ENCODE measurements at regions not wholly inside any gene's neighbourhood (a gene's known extent, or its start where the extent isn't known, plus 50 kb on each side); places are given as distances from the start of the nearest gene placed in this dataset.
A peak's percentile ranks its signal among the peaks of the same experiment; 100 is the strongest.

DNA sequence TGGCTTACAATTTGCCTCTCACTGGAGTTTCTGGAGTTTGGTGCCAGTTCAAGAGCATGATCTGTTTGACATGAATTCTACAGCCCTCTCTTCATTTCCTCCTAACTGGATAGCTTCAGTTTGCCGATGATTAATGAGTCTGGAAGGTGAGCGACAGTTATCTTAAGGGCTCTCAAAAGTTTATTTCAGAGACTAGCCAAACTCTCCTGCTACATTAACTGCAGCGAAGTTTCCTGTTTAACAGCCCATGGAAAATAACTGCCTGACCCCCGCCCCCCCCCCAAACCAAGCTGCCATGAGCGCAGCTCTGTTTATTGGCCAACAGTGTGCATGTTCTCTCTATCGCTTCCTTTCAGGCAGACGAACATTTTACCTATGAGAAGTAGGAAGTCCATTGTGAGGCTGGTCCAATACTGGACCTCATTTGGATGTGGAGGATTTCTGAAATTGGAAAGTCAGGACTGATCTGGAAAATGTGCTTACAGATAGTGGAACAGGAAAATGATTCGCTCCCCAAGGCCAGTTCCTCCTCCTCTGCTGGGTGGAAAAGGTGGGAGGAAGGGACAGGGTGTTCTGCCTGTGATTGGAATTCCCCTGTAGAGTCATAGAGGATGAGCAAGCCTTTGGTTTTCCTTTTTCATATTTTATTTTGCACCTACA, 522.2 kb upstream of the JAG1 start:
- Histone ChIP-seq H3K27me3 (replicated peaks in 2 of 5; ENCODE audit: control insufficient read depth in 4 of 5, insufficient read depth in 5 of 5, low read length in 4 of 5) (no peaks in the 10 kb centered on the region), H3K4me1 (ENCODE audit: control extremely low read depth in 1 of 4, control insufficient read depth in 4 of 4, insufficient read depth in 4 of 4, low read length in 3 of 4) (peaks cover 0 to 4% (median 0%) of the 10 kb centered on the region in 4 experiments), H3K4me3 (ENCODE audit: control insufficient read depth in 1 of 7, extremely low read depth in 1 of 7, insufficient read depth in 4 of 7, low read depth in 2 of 7, low read length in 6 of 7) (no peak overlapping the region), H3K27ac (ENCODE audit: insufficient read depth in 1 of 2, low read depth in 1 of 2, low read length in 2 of 2, poor library complexity in 1 of 2, severe bottlenecking in 2 of 2) (no peak overlapping the region), H3K36me3 (ENCODE audit: control insufficient read depth in 4 of 4, insufficient read depth in 4 of 4, low read length in 3 of 4) (no peaks in the 10 kb centered on the region), H3K9me3 (ENCODE audit: control extremely low read depth in 1 of 5, control insufficient read depth in 4 of 5, insufficient read depth in 2 of 5, low read depth in 1 of 5, low read length in 4 of 5) (no peaks in the 10 kb centered on the region)
- CTCF ChIA-PET = no interaction called here
- WGBS (ENCODE audit: insufficient coverage) = 88% methylated on average over 4 of the region's 8 CpGs
- POLR2A ChIA-PET = interaction anchor here (1.0 kb wide), 1 partner anchor 8 kb away, joined by 3 read pairs; no protein-coding TSS in a partner anchor
- no peak for DNase-seq

DNA sequence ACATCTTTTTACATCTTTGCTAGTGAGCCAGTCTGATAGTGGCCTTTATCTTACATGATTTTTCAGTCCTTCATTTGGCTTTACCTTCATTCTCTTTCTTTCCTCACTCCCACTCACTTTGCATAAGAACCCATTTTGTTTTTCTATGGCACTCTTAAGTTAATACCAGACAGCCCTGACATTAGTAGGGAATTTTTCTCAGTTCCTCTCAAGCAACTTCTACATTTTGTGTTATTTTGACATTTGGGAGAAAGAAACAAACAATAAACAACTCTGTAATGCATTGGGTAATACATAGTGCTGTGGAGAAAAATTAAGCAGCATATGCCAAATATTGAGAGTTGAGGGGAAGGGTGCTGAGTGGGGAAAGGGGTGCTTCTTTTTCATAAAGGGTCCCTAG, 524.1 kb upstream of the JAG1 start:
- no peak overlapping the region for H3K4me3 ChIP-seq (ENCODE audit: control insufficient read depth in 1 of 7, extremely low read depth in 1 of 7, insufficient read depth in 4 of 7, low read depth in 2 of 7, low read length in 6 of 7)
- H3K4me1 ChIP-seq (ENCODE audit: control extremely low read depth in 1 of 4, control insufficient read depth in 4 of 4, insufficient read depth in 4 of 4, low read length in 3 of 4) = peaks cover 0 to 4% (median 0%) of the 10 kb centered on the region in 4 experiments
- no peak for DNase-seq
- ChIA-PET POLR2A (no interaction called here), CTCF (no interaction called here)
- no peaks in the 10 kb centered on the region for H3K27me3 ChIP-seq (replicated peaks in 2 of 5; ENCODE audit: control insufficient read depth in 4 of 5, insufficient read depth in 5 of 5, low read length in 4 of 5)
- H3K9me3 ChIP-seq (ENCODE audit: control extremely low read depth in 1 of 5, control insufficient read depth in 4 of 5, insufficient read depth in 2 of 5, low read depth in 1 of 5, low read length in 4 of 5) = no peaks in the 10 kb centered on the region
- no peaks in the 10 kb centered on the region for H3K36me3 ChIP-seq (ENCODE audit: control insufficient read depth in 4 of 4, insufficient read depth in 4 of 4, low read length in 3 of 4)
- no peak overlapping the region for H3K27ac ChIP-seq (ENCODE audit: insufficient read depth in 1 of 2, low read depth in 1 of 2, low read length in 2 of 2, poor library complexity in 1 of 2, severe bottlenecking in 2 of 2)

DNA sequence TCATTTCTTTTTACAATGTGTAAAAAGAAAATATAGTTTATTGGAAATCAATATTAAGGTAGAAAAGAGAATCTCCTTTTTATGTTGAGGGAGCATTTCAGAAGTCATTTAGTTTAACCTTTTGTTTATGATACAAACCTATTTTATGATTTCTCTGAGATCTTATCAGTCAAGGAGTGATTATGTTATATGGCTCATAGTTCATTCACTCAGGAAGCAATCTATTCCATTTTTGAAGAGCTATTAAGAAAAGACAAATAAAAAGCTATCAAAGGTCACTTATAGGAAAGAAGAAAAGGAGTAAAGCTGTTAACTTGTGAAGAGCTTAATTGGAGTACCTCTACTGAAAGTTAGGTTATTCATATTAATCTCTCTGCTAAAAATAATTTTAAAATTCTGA, 526.6 kb upstream of the JAG1 start:
- Histone ChIP-seq H3K9me3 (ENCODE audit: control extremely low read depth in 1 of 5, control insufficient read depth in 4 of 5, insufficient read depth in 2 of 5, low read depth in 1 of 5, low read length in 4 of 5) (no peaks in the 10 kb centered on the region), H3K27ac (ENCODE audit: insufficient read depth in 1 of 2, low read depth in 1 of 2, low read length in 2 of 2, poor library complexity in 1 of 2, severe bottlenecking in 2 of 2) (no peak overlapping the region), H3K27me3 (replicated peaks in 2 of 5; ENCODE audit: control insufficient read depth in 4 of 5, insufficient read depth in 5 of 5, low read length in 4 of 5) (no peaks in the 10 kb centered on the region), H3K4me1 (ENCODE audit: control extremely low read depth in 1 of 4, control insufficient read depth in 4 of 4, insufficient read depth in 4 of 4, low read length in 3 of 4) (peaks cover 0 to 10% (median 0%) of the 10 kb centered on the region in 4 experiments), H3K4me3 (ENCODE audit: control insufficient read depth in 1 of 7, extremely low read depth in 1 of 7, insufficient read depth in 4 of 7, low read depth in 2 of 7, low read length in 6 of 7) (no peak overlapping the region), H3K36me3 (ENCODE audit: control insufficient read depth in 4 of 4, insufficient read depth in 4 of 4, low read length in 3 of 4) (no peaks in the 10 kb centered on the region)
- ChIA-PET POLR2A (no interaction called here), CTCF (no interaction called here)
- DNase-seq = no peak

DNA sequence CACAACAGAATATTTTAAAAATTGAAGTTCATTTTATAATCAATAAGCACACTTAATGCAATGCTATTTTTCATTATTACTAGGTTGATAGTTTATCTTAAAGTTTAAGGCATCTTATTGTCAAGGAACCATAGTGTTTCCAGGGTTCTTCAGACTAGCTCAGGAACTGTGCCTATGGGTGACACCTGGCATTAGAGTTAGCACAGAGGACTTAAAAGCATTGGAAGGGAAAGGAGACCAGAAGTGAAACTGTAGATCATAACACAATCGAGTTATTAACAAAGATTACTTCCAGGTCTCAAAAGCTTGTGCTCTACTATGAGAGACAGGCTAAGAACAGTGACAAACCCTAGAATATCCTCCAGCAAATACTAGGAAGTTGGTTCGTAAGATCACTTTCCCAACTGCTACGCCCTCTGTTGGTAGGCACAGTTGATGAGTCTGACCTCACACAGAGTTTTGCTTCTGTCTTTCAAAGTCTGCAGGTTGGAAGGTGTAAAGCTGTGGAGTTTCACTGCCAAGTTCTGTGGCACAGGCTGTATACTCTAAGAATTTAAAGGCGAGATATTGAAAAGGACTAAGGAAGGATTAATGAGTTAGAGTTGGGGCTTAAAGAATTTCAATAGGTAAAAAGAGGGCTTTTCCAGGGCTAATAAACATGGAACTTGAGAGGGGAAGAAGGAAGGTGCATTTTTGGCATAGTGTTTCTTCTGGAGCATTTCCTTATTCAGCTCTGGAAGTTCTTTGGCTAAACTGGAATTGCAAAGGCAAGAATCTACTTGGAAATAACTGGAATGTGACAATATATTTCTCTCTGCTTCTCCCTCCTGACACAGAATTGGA, 531.3 kb upstream of the JAG1 start:
- Histone ChIP-seq H3K9me3 (ENCODE audit: control extremely low read depth in 1 of 5, control insufficient read depth in 4 of 5, insufficient read depth in 2 of 5, low read depth in 1 of 5, low read length in 4 of 5) (no peaks in the 10 kb centered on the region), H3K4me1 (ENCODE audit: control extremely low read depth in 1 of 4, control insufficient read depth in 4 of 4, insufficient read depth in 4 of 4, low read length in 3 of 4) (peaks cover 0 to 10% (median 0%) of the 10 kb centered on the region in 4 experiments), H3K4me3 (ENCODE audit: control insufficient read depth in 1 of 7, extremely low read depth in 1 of 7, insufficient read depth in 4 of 7, low read depth in 2 of 7, low read length in 6 of 7) (no peak overlapping the region), H3K27me3 (replicated peaks in 2 of 5; ENCODE audit: control insufficient read depth in 4 of 5, insufficient read depth in 5 of 5, low read length in 4 of 5) (no peaks in the 10 kb centered on the region), H3K36me3 (ENCODE audit: control insufficient read depth in 4 of 4, insufficient read depth in 4 of 4, low read length in 3 of 4) (no peaks in the 10 kb centered on the region), H3K27ac (ENCODE audit: insufficient read depth in 1 of 2, low read depth in 1 of 2, low read length in 2 of 2, poor library complexity in 1 of 2, severe bottlenecking in 2 of 2) (no peak overlapping the region)
- ChIA-PET CTCF (interaction anchor here (0.9 to 2.7 kb wide), 17 partner anchors 8 to 652 kb away, joined by 3 to 12 read pairs (median 4); no protein-coding TSS in a partner anchor), POLR2A (interaction anchor here (0.6 kb wide), 1 partner anchor 248 kb away, joined by 3 read pairs; no protein-coding TSS in a partner anchor)
- DNase-seq = peak; percentile 72 to 83 (median 79)
- 23% methylated on average over 3 of the region's 4 CpGs for WGBS (ENCODE audit: insufficient coverage)

DNA sequence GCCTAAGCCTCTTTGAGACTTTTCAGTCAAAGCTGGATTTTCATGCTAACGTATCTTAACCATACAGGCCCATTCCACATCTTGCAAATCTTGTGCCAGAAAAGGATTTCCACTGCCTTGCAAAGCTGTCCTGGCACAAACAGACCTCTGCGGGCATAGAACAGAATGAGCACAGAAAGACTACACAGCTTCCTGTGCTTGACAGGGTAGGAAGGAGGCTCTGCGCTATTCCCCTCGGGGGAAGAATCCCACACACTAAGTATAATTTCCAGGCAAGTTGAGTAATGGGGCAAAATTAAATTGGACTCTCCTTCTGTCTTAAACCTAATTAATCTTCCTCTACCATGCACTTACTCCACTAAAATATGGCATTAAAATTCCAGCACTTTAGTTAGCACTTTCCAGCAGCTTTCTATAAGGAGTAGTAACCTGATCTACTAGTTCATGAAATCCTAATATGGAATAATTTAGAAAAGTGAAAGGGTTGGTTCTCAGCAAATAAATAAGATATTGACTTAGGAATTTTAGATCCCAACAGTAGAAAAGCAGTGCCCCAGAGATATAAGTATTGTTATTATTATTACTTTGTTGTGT, 532.1 kb upstream of the JAG1 start:
- H3K27ac ChIP-seq (ENCODE audit: insufficient read depth in 1 of 2, low read depth in 1 of 2, low read length in 2 of 2, poor library complexity in 1 of 2, severe bottlenecking in 2 of 2) = no peak overlapping the region
- H3K4me1 ChIP-seq (ENCODE audit: control extremely low read depth in 1 of 4, control insufficient read depth in 4 of 4, insufficient read depth in 4 of 4, low read length in 3 of 4) = peaks cover 0 to 10% (median 0%) of the 10 kb centered on the region in 4 experiments
- CTCF ChIA-PET = interaction anchor here (1.0 to 2.7 kb wide), 13 partner anchors 8 to 653 kb away, joined by 3 to 12 read pairs (median 5); no protein-coding TSS in a partner anchor
- H3K27me3 ChIP-seq (replicated peaks in 2 of 5; ENCODE audit: control insufficient read depth in 4 of 5, insufficient read depth in 5 of 5, low read length in 4 of 5) = no peaks in the 10 kb centered on the region
- no peak overlapping the region for H3K4me3 ChIP-seq (ENCODE audit: control insufficient read depth in 1 of 7, extremely low read depth in 1 of 7, insufficient read depth in 4 of 7, low read depth in 2 of 7, low read length in 6 of 7)
- no peaks in the 10 kb centered on the region for H3K9me3 ChIP-seq (ENCODE audit: control extremely low read depth in 1 of 5, control insufficient read depth in 4 of 5, insufficient read depth in 2 of 5, low read depth in 1 of 5, low read length in 4 of 5)
- DNase-seq = no peak
- no peaks in the 10 kb centered on the region for H3K36me3 ChIP-seq (ENCODE audit: control insufficient read depth in 4 of 4, insufficient read depth in 4 of 4, low read length in 3 of 4)
- POLR2A ChIA-PET = interaction anchor here (0.6 kb wide), 1 partner anchor 248 kb away, joined by 3 read pairs; no protein-coding TSS in a partner anchor
- 86% methylated on average over 1 of the region's 4 CpGs for WGBS (ENCODE audit: insufficient coverage)

DNA sequence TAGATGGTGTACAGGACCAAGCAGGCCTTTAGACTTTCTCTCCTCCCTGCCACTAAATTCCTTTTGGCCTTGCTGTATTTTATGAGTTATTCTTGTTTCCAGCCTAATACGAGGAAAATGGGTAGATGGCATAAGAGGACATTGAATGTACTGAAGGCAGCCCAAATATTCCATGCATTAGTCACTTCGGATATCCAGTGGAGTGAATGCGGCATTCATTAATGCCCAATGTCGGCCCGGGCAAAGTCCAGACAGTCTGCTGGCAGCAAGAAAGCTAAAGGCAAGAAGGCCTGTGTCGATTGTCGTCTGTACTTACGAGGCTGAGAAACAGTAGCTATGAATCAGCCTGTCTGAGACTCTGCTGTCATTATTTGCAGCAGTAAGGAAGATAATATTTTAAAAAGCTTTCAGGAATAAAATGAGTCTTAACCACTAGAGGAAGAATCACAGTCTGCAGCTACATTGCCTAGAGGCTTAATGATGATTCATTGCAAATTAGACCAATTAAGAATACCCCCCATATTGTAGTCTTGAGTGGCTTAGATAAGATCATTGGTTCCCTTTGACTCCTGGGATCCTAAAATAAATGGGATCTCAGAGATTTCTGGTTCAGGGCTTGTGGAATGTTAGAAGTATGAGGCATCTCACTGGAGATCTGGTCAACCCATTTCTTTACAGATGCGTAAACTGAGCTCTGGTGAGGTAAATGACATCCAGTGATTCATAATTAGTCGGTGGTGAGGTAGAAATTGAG, 534.1 kb upstream of the JAG1 start:
- POLR2A ChIA-PET = interaction anchor here (0.6 kb wide), 1 partner anchor 10 kb away, joined by 3 read pairs; no protein-coding TSS in a partner anchor
- DNase-seq = no peak
- CTCF ChIA-PET = interaction anchor here (0.8 to 1.8 kb wide), 3 partner anchors 10 to 536 kb away, joined by 3 to 5 read pairs (median 5); no protein-coding TSS in a partner anchor
- H3K27ac ChIP-seq (ENCODE audit: insufficient read depth in 1 of 2, low read depth in 1 of 2, low read length in 2 of 2, poor library complexity in 1 of 2, severe bottlenecking in 2 of 2) = no peak overlapping the region
- H3K36me3 ChIP-seq (ENCODE audit: control insufficient read depth in 4 of 4, insufficient read depth in 4 of 4, low read length in 3 of 4) = no peaks in the 10 kb centered on the region
- WGBS (ENCODE audit: insufficient coverage) = 85% methylated on average over 8 of the region's 10 CpGs
- no peaks in the 10 kb centered on the region for H3K27me3 ChIP-seq (replicated peaks in 2 of 5; ENCODE audit: control insufficient read depth in 4 of 5, insufficient read depth in 5 of 5, low read length in 4 of 5)
- H3K9me3 ChIP-seq (ENCODE audit: control extremely low read depth in 1 of 5, control insufficient read depth in 4 of 5, insufficient read depth in 2 of 5, low read depth in 1 of 5, low read length in 4 of 5) = no peaks in the 10 kb centered on the region
- peaks cover 0 to 10% (median 0%) of the 10 kb centered on the region in 4 experiments for H3K4me1 ChIP-seq (ENCODE audit: control extremely low read depth in 1 of 4, control insufficient read depth in 4 of 4, insufficient read depth in 4 of 4, low read length in 3 of 4)
- H3K4me3 ChIP-seq (ENCODE audit: control insufficient read depth in 1 of 7, extremely low read depth in 1 of 7, insufficient read depth in 4 of 7, low read depth in 2 of 7, low read length in 6 of 7) = no peak overlapping the region
